GM20000 (cell line): ENCODE measurements at regions not wholly inside any gene's neighbourhood (a gene's known extent, or its start where the extent isn't known, plus 50 kb on each side); places are given as distances from the start of the nearest gene placed in this dataset.

Experiments used
- DNase-seq: peaks from one replicate; pipeline ENCODE4 v3.0.0; 2012; ENCODE audit warnings: low spot score
- CTCF ChIP-seq: IDR thresholded peaks from 2 replicates; pipeline ENCODE4 v1.5.1; 2012; ENCODE audit warnings: mild to moderate bottlenecking, control low read depth; ENCODE audit errors: extremely low read depth, missing control alignments

GRCh38 chr10:83153714-83154113, 985.6 kb upstream of the GHITM start:
- no peak for TF ChIP-seq CTCF
- DNase-seq = no peak

GRCh38 chr10:83164156-83164555, 975.2 kb upstream of the GHITM start:
- TF ChIP-seq CTCF = no peak
- no peak for DNase-seq

GRCh38 chr10:83165265-83165664, 974.0 kb upstream of the GHITM start:
- DNase-seq = no peak
- TF ChIP-seq CTCF = no peak

- TF ChIP-seq CTCF = no peak
- no peak for DNase-seq
Measured at GRCh38 chr10:83166344-83166743, 973.0 kb upstream of the GHITM start.

GRCh38 chr10:83167081-83167480, 972.2 kb upstream of the GHITM start:
- no peak for DNase-seq

GRCh38 chr10:83176901-83177300, 962.4 kb upstream of the GHITM start:
- no peak for DNase-seq
- no peak for TF ChIP-seq CTCF

More at GRCh38 chr10:83167081-83167480, 972.2 kb upstream of the GHITM start:
- TF ChIP-seq CTCF = no peak

GRCh38 chr10:83178526-83178925, 960.8 kb upstream of the GHITM start:
- TF ChIP-seq CTCF = no peak

More at GRCh38 chr10:83178526-83178925, 960.8 kb upstream of the GHITM start:
- no peak for DNase-seq
